ENCODE measurements at regions not wholly inside any gene's neighbourhood (a gene's known extent, or its start where the extent isn't known, plus 50 kb on each side); places are given as distances from the start of the nearest gene placed in this dataset.

GRCh38 chr3:159216311-159216710 lies 414.5 kb downstream of the MFSD1 start:
- Histone ChIP-seq H3K4me3 (no peak overlapping the region), H3K27ac (no peak overlapping the region)
- no peak for DNase-seq (ENCODE audit: low spot score)
- TF ChIP-seq CTCF (IDR thresholded peaks at IDR 0.05): no peak

- Histone ChIP-seq H3K27ac (no peak overlapping the region), H3K4me3 (no peak overlapping the region)
- no peak for TF ChIP-seq CTCF (IDR thresholded peaks at IDR 0.05)
- no peak for DNase-seq (ENCODE audit: low spot score)
Measured at GRCh38 chr3:159219231-159219630, 417.4 kb downstream of the MFSD1 start.

- no peak for TF ChIP-seq CTCF (IDR thresholded peaks at IDR 0.05)
- DNase-seq (ENCODE audit: low spot score): no peak
- no peak overlapping the region for H3K27ac ChIP-seq
- no peak overlapping the region for H3K4me3 ChIP-seq
Measured at GRCh38 chr3:159221335-159221734, 419.5 kb downstream of the MFSD1 start.

- no peak for DNase-seq (ENCODE audit: low spot score)
- Histone ChIP-seq H3K27ac (no peak overlapping the region), H3K4me3 (no peak overlapping the region)
- TF ChIP-seq CTCF (IDR thresholded peaks at IDR 0.05): no peak
Measured at GRCh38 chr3:159229116-159229680, 427.3 kb downstream of the MFSD1 start.

- DNase-seq (ENCODE audit: low spot score): no peak
- TF ChIP-seq CTCF (IDR thresholded peaks at IDR 0.05): no peak
Measured at GRCh38 chr3:159232966-159233365, 431.1 kb downstream of the MFSD1 start.

GRCh38 chr3:159233734-159234133 lies 431.9 kb downstream of the MFSD1 start:
- no peak overlapping the region for H3K27ac ChIP-seq
- DNase-seq (ENCODE audit: low spot score): no peak
- H3K4me3 ChIP-seq: no peak overlapping the region
- no peak for TF ChIP-seq CTCF (IDR thresholded peaks at IDR 0.05)

More at GRCh38 chr3:159232966-159233365, 431.1 kb downstream of the MFSD1 start:
- Histone ChIP-seq H3K27ac (no peak overlapping the region), H3K4me3 (no peak overlapping the region)

- no peak for DNase-seq (ENCODE audit: low spot score)
- H3K4me3 ChIP-seq: no peak overlapping the region
- no peak for TF ChIP-seq CTCF (IDR thresholded peaks at IDR 0.05)
- no peak overlapping the region for H3K27ac ChIP-seq
Measured at GRCh38 chr3:159234306-159234705, 432.5 kb downstream of the MFSD1 start.

All from coronary artery (tissue), 2 donors.